ENCODE measurements at regions not wholly inside any gene's neighbourhood (a gene's known extent, or its start where the extent isn't known, plus 50 kb on each side); places are given as distances from the start of the nearest gene placed in this dataset.

GRCh38 chr2:88261725-88262124 lies 91.6 kb downstream of the THNSL2 start:
- H3K4me3 Mint-ChIP-seq = no peak overlapping the region
- Histone ChIP-seq H3K27me3 (ENCODE audit: control insufficient read depth in 1 of 2, insufficient read depth in 2 of 2, low read length in 2 of 2) (peaks cover 0 to 2% of the 10 kb centered on the region in 2 experiments), H3K4me1 (ENCODE audit: insufficient read depth, low read length) (no peaks in the 10 kb centered on the region), H3K4me3 (ENCODE audit: low read length) (no peak overlapping the region), H3K9me3 (ENCODE audit: control insufficient read depth in 1 of 2, insufficient read depth in 1 of 2, low read length in 2 of 2) (no peaks in the 10 kb centered on the region), H3K27ac (ENCODE audit: low read depth in 1 of 2, low read length in 2 of 2) (no peak overlapping the region), H3K36me3 (ENCODE audit: insufficient read depth, low read length) (no peaks in the 10 kb centered on the region)
- ATAC-seq (ENCODE audit: poor library complexity) = no peak
- H3K36me3 Mint-ChIP-seq (ENCODE audit: low read depth) = no peaks in the 10 kb centered on the region
- ChIA-PET CTCF (no interaction called here), POLR2A (no interaction called here)
- H3K9me3 Mint-ChIP-seq = no peaks in the 10 kb centered on the region
- peaks cover 14% of the 10 kb centered on the region for H3K27me3 Mint-ChIP-seq
- DNase-seq = no peak
- intact Hi-C loops (cut with DNase I, micrococcal nuclease) = no loop called here
- TF ChIP-seq CTCF (IDR thresholded peaks at IDR 0.05) = no peak
- no peaks in the 10 kb centered on the region for H3K4me1 Mint-ChIP-seq (ENCODE audit: low read depth)
- no peak overlapping the region for H3K27ac Mint-ChIP-seq

GRCh38 chr2:88258208-88258607 lies 88.1 kb downstream of the THNSL2 start:
- DNase-seq (no peak), ATAC-seq (ENCODE audit: poor library complexity) (no peak)
- intact Hi-C loops (cut with DNase I, micrococcal nuclease) = no loop called here
- no peak overlapping the region for H3K4me3 Mint-ChIP-seq
- Histone ChIP-seq H3K27ac (ENCODE audit: low read depth in 1 of 2, low read length in 2 of 2) (no peak overlapping the region), H3K9me3 (ENCODE audit: control insufficient read depth in 1 of 2, insufficient read depth in 1 of 2, low read length in 2 of 2) (no peaks in the 10 kb centered on the region), H3K27me3 (ENCODE audit: control insufficient read depth in 1 of 2, insufficient read depth in 2 of 2, low read length in 2 of 2) (no peaks in the 10 kb centered on the region), H3K4me1 (ENCODE audit: insufficient read depth, low read length) (no peaks in the 10 kb centered on the region), H3K4me3 (ENCODE audit: low read length) (no peak overlapping the region), H3K36me3 (ENCODE audit: insufficient read depth, low read length) (no peaks in the 10 kb centered on the region)
- H3K27ac Mint-ChIP-seq = no peak overlapping the region
- no peak for TF ChIP-seq CTCF (IDR thresholded peaks at IDR 0.05)
- H3K27me3 Mint-ChIP-seq = peaks cover 28% of the 10 kb centered on the region
- H3K9me3 Mint-ChIP-seq = no peaks in the 10 kb centered on the region
- no peaks in the 10 kb centered on the region for H3K36me3 Mint-ChIP-seq (ENCODE audit: low read depth)
- ChIA-PET POLR2A (no interaction called here), CTCF (no interaction called here)
- H3K4me1 Mint-ChIP-seq (ENCODE audit: low read depth) = no peaks in the 10 kb centered on the region

- Mint-ChIP-seq H3K27ac (no peak overlapping the region), H3K36me3 (ENCODE audit: low read depth) (no peaks in the 10 kb centered on the region), H3K4me3 (no peak overlapping the region), H3K9me3 (no peaks in the 10 kb centered on the region), H3K27me3 (peaks cover 36% of the 10 kb centered on the region), H3K4me1 (ENCODE audit: low read depth) (no peaks in the 10 kb centered on the region)
- Histone ChIP-seq H3K9me3 (ENCODE audit: control insufficient read depth in 1 of 2, insufficient read depth in 1 of 2, low read length in 2 of 2) (peaks cover 0 to 5% of the 10 kb centered on the region in 2 experiments), H3K4me1 (ENCODE audit: insufficient read depth, low read length) (peaks cover 3% of the 10 kb centered on the region), H3K27ac (ENCODE audit: low read depth in 1 of 2, low read length in 2 of 2) (no peak overlapping the region), H3K4me3 (ENCODE audit: low read length) (no peak overlapping the region), H3K36me3 (ENCODE audit: insufficient read depth, low read length) (no peaks in the 10 kb centered on the region), H3K27me3 (ENCODE audit: control insufficient read depth in 1 of 2, insufficient read depth in 2 of 2, low read length in 2 of 2) (peaks cover 0 to 2% of the 10 kb centered on the region in 2 experiments)
- ChIA-PET CTCF (no interaction called here), POLR2A (no interaction called here)
- intact Hi-C loops (cut with DNase I, micrococcal nuclease) = no loop called here
- no peak for TF ChIP-seq CTCF (IDR thresholded peaks at IDR 0.05)
- ATAC-seq (ENCODE audit: poor library complexity) (no peak), DNase-seq (no peak)
Measured at GRCh38 chr2:88254437-88255091, 84.4 kb downstream of the THNSL2 start.
